Activated T-cell treated with anti-CD3 and anti-CD28 coated beads, Interleukin-2, amount 50 U/mL, for 72 hours (primary cell): ENCODE measurements at regions not wholly inside any gene's neighbourhood (a gene's known extent, or its start where the extent isn't known, plus 50 kb on each side); places are given as distances from the start of the nearest gene placed in this dataset.
"Not testable (repeated sequence)": the region's sequence is repeated elsewhere in the genome, so short reads cannot be mapped to it uniquely, and the experiment has no call there.

Source experiments
- ATAC-seq, 2 donors: fragments of 150-1000 bp; cut with Tn5 transposase; replicated peaks in 1 of 2; 2 replicates each; pipeline ENCODE4 v1.10.0; 2021; ENCODE audit warnings: moderate library complexity in 2 of 2, mild to moderate bottlenecking in 1 of 2
- DNase-seq, 2 donors: peaks; one replicate each; pipeline ENCODE4 v3.0.0; 2021 to 2022; ENCODE audit warnings: mixed read lengths in 1 of 2
- H3K27ac Mint-ChIP-seq: one replicate; pipeline ENCODE4 v1.8.0; 2022; ENCODE audit warnings: mild to moderate bottlenecking, moderate library complexity, mixed read lengths
- H3K27me3 Mint-ChIP-seq: one replicate; pipeline ENCODE4 v1.8.0; 2022; ENCODE audit warnings: low read depth, mixed read lengths
- H3K36me3 Mint-ChIP-seq, 2 donors: one replicate each; pipeline ENCODE4 v1.8.0; 2022; ENCODE audit warnings: mixed read lengths in 2 of 2, mild to moderate bottlenecking in 1 of 2; ENCODE audit not compliant: insufficient read depth in 2 of 2
- H3K4me1 Mint-ChIP-seq: one replicate; pipeline ENCODE4 v1.8.0; 2022; ENCODE audit warnings: low read depth, mixed read lengths
- H3K4me3 Mint-ChIP-seq, 2 donors: one replicate each; pipeline ENCODE4 v1.8.0; 2022; ENCODE audit warnings: mild to moderate bottlenecking in 2 of 2, mixed read lengths in 2 of 2, moderate library complexity in 2 of 2
- H3K9me3 Mint-ChIP-seq, 2 donors: one replicate each; pipeline ENCODE4 v1.8.0; 2022; ENCODE audit warnings: mixed read lengths in 2 of 2

- Mint-ChIP-seq H3K27ac (no peak overlapping the region), H3K36me3 (no peaks in the 10 kb centered on the region), H3K9me3 (peaks cover 9 to 12% of the 10 kb centered on the region in 2 donors), H3K4me1 (no peaks in the 10 kb centered on the region), H3K4me3 (no peak overlapping the region), H3K27me3 (no peaks in the 10 kb centered on the region)
- no peak for DNase-seq
- no peak for ATAC-seq
These were observed 982.5 kb downstream of the MAT2B start for GRCh38 chr5:164487939-164488338.

GRCh38 chr5:164497311-164498064 lies 992.1 kb downstream of the MAT2B start:
- DNase-seq (no peak), ATAC-seq (no peak)
- Mint-ChIP-seq H3K9me3 (peaks cover 2% of the 10 kb centered on the region in 2 donors), H3K27me3 (no peaks in the 10 kb centered on the region), H3K27ac (no peak overlapping the region), H3K4me1 (no peaks in the 10 kb centered on the region), H3K4me3 (no peak overlapping the region), H3K36me3 (no peaks in the 10 kb centered on the region)

- DNase-seq (no peak), ATAC-seq (no peak)
- Mint-ChIP-seq H3K36me3 (no peaks in the 10 kb centered on the region), H3K27ac (no peak overlapping the region), H3K4me3 (no peak overlapping the region), H3K27me3 (no peaks in the 10 kb centered on the region), H3K9me3 (no peaks in the 10 kb centered on the region), H3K4me1 (no peaks in the 10 kb centered on the region)
These were observed 993.0 kb downstream of the MAT2B start for GRCh38 chr5:164498438-164498837.

- DNase-seq (no peak), ATAC-seq (no peak)
- Mint-ChIP-seq H3K9me3 (no peaks in the 10 kb centered on the region), H3K27me3 (no peaks in the 10 kb centered on the region), H3K4me3 (no peak overlapping the region), H3K4me1 (no peaks in the 10 kb centered on the region), H3K27ac (no peak overlapping the region), H3K36me3 (no peaks in the 10 kb centered on the region)
These were observed 995.4 kb downstream of the MAT2B start for GRCh38 chr5:164500856-164501255.

GRCh38 chr5:164501344-164501743 lies 995.9 kb downstream of the MAT2B start:
- no peaks in the 10 kb centered on the region for H3K27me3 Mint-ChIP-seq
- no peak for ATAC-seq
- DNase-seq, result no peak
- no peaks in the 10 kb centered on the region for H3K9me3 Mint-ChIP-seq
- no peak overlapping the region for H3K4me3 Mint-ChIP-seq
- H3K36me3 Mint-ChIP-seq, result no peaks in the 10 kb centered on the region
- H3K4me1 Mint-ChIP-seq, result no peaks in the 10 kb centered on the region
- H3K27ac Mint-ChIP-seq, result no peak overlapping the region

- Mint-ChIP-seq H3K27ac (no peak overlapping the region), H3K4me3 (no peak overlapping the region), H3K36me3 (no peaks in the 10 kb centered on the region), H3K27me3 (no peaks in the 10 kb centered on the region), H3K9me3 (no peaks in the 10 kb centered on the region), H3K4me1 (no peaks in the 10 kb centered on the region)
- ATAC-seq, result no peak
- peak; percentile 8 to 16 for DNase-seq
These were observed 998.8 kb downstream of the MAT2B start for GRCh38 chr5:164504141-164504772.

GRCh38 chr5:164505791-164506190 lies 1000.4 kb downstream of the MAT2B start:
- ATAC-seq (no peak), DNase-seq (no peak)
- no peaks in the 10 kb centered on the region for H3K4me1 Mint-ChIP-seq
- H3K9me3 Mint-ChIP-seq, result peaks cover 0 to 2% of the 10 kb centered on the region in 2 donors
- H3K4me3 Mint-ChIP-seq, result no peak overlapping the region
- H3K36me3 Mint-ChIP-seq, result no peaks in the 10 kb centered on the region
- no peak overlapping the region for H3K27ac Mint-ChIP-seq
- H3K27me3 Mint-ChIP-seq, result no peaks in the 10 kb centered on the region

- no peaks in the 10 kb centered on the region for H3K36me3 Mint-ChIP-seq
- H3K27me3 Mint-ChIP-seq, result no peaks in the 10 kb centered on the region
- no peak overlapping the region for H3K4me3 Mint-ChIP-seq
- DNase-seq (no peak), ATAC-seq (no peak)
- peaks cover 5 to 10% of the 10 kb centered on the region in 2 donors for H3K9me3 Mint-ChIP-seq
- H3K4me1 Mint-ChIP-seq, result no peaks in the 10 kb centered on the region
- H3K27ac Mint-ChIP-seq, result no peak overlapping the region
These were observed 1012.8 kb downstream of the MAT2B start for GRCh38 chr5:164518067-164518740.

- Mint-ChIP-seq H3K4me1 (no peaks in the 10 kb centered on the region), H3K27me3 (no peaks in the 10 kb centered on the region), H3K27ac (no peak overlapping the region), H3K4me3 (no peak overlapping the region), H3K36me3 (no peaks in the 10 kb centered on the region), H3K9me3 (peaks cover 5 to 9% of the 10 kb centered on the region in 2 donors)
- DNase-seq, result no peak
- no peak for ATAC-seq
These were observed 1013.3 kb downstream of the MAT2B start for GRCh38 chr5:164518741-164519080.

GRCh38 chr5:164532235-164532900 lies 1026.9 kb downstream of the MAT2B start:
- ATAC-seq (no peak), DNase-seq (no peak)
- Mint-ChIP-seq H3K4me3 (no peak overlapping the region), H3K4me1 (no peaks in the 10 kb centered on the region), H3K27ac (no peak overlapping the region), H3K9me3 (peaks cover 4 to 5% of the 10 kb centered on the region in 2 donors), H3K27me3 (no peaks in the 10 kb centered on the region), H3K36me3 (no peaks in the 10 kb centered on the region)

GRCh38 chr5:164533426-164533825 lies 1028.0 kb downstream of the MAT2B start:
- H3K27me3 Mint-ChIP-seq, H3K4me3 Mint-ChIP-seq, H3K9me3 Mint-ChIP-seq, H3K4me1 Mint-ChIP-seq, H3K27ac Mint-ChIP-seq, ATAC-seq, DNase-seq, H3K36me3 Mint-ChIP-seq: not testable (repeated sequence)

- no peak overlapping the region for H3K27ac Mint-ChIP-seq
- DNase-seq (no peak), ATAC-seq (no peak)
- no peaks in the 10 kb centered on the region for H3K4me1 Mint-ChIP-seq
- no peaks in the 10 kb centered on the region for H3K27me3 Mint-ChIP-seq
- H3K36me3 Mint-ChIP-seq, result no peaks in the 10 kb centered on the region
- H3K4me3 Mint-ChIP-seq, result no peak overlapping the region
- H3K9me3 Mint-ChIP-seq, result peaks cover 1 to 3% of the 10 kb centered on the region in 2 donors
These were observed 1034.8 kb downstream of the MAT2B start for GRCh38 chr5:164540174-164540573.

GRCh38 chr5:164545507-164545906 lies 1040.1 kb downstream of the MAT2B start:
- ATAC-seq (no peak), DNase-seq (no peak)
- Mint-ChIP-seq H3K4me3 (no peak overlapping the region), H3K27ac (no peak overlapping the region), H3K9me3 (peaks cover 3 to 4% of the 10 kb centered on the region in 2 donors), H3K27me3 (no peaks in the 10 kb centered on the region), H3K36me3 (no peaks in the 10 kb centered on the region), H3K4me1 (no peaks in the 10 kb centered on the region)
